ENCODE measurements at regions not wholly inside any gene's neighbourhood (a gene's known extent, or its start where the extent isn't known, plus 50 kb on each side); places are given as distances from the start of the nearest gene placed in this dataset.

- no peak for TF ChIP-seq CTCF (optimal IDR thresholded peaks at IDR 0.05 in 1 of 3, IDR thresholded peaks at IDR 0.05 in 1 of 3, conservative IDR thresholded peaks at IDR 0.05 in 1 of 3; ENCODE audit: extremely low read depth in 1 of 3, insufficient read depth in 2 of 3, low read length in 3 of 3)
- no peak for TF ChIP-seq EZH2 (IDR thresholded peaks at IDR 0.05; ENCODE audit: low read length)
- Histone ChIP-seq H3K27ac (ENCODE audit: control insufficient read depth, insufficient read depth, low read length) (no peak overlapping the region), H4K20me1 (ENCODE audit: control insufficient read depth, extremely low read depth, insufficient read depth, low read length) (no peaks in the 10 kb centered on the region), H3K27me3 (ENCODE audit: control insufficient read depth, extremely low read depth, insufficient read depth, low read length) (peaks cover 2% of the 10 kb centered on the region), H3K9ac (ENCODE audit: control insufficient read depth, extremely low read depth, insufficient read depth, low read length) (no peak overlapping the region), H2AFZ (ENCODE audit: control insufficient read depth, low read length) (no peak overlapping the region), H3K9me3 (ENCODE audit: control insufficient read depth, low read depth, low read length) (no peaks in the 10 kb centered on the region), H3K79me2 (ENCODE audit: control insufficient read depth, insufficient read depth, low read length) (no peaks in the 10 kb centered on the region), H3K4me1 (ENCODE audit: control insufficient read depth, extremely low read depth, insufficient read depth, low read length) (no peaks in the 10 kb centered on the region), H3K4me3 (ENCODE audit: control insufficient read depth in 2 of 3, extremely low read depth in 1 of 3, insufficient read depth in 2 of 3, low read depth in 1 of 3, low read length in 3 of 3) (no peak overlapping the region), H3K4me2 (ENCODE audit: control insufficient read depth, extremely low read depth, insufficient read depth, low read depth, low read length) (no peak overlapping the region), H3K36me3 (ENCODE audit: control insufficient read depth in 2 of 2, extremely low read depth in 1 of 2, insufficient read depth in 2 of 2, low read length in 2 of 2) (no peaks in the 10 kb centered on the region), H3K9me1 (ENCODE audit: control insufficient read depth, extremely low read depth, insufficient read depth, low read length) (no peaks in the 10 kb centered on the region)
- dilution Hi-C loops (cut with MboI; ENCODE audit: extremely low pct_ligation_motif_present, low sequenced_read_pairs): no loop called here
- FAIRE-seq: no peak
- no peak for DNase-seq (ENCODE audit: low read depth, low spot score)
These were observed 281.2 kb upstream of the TMTC1 start for GRCh38 chr12:30064906-30065305.

DNA sequence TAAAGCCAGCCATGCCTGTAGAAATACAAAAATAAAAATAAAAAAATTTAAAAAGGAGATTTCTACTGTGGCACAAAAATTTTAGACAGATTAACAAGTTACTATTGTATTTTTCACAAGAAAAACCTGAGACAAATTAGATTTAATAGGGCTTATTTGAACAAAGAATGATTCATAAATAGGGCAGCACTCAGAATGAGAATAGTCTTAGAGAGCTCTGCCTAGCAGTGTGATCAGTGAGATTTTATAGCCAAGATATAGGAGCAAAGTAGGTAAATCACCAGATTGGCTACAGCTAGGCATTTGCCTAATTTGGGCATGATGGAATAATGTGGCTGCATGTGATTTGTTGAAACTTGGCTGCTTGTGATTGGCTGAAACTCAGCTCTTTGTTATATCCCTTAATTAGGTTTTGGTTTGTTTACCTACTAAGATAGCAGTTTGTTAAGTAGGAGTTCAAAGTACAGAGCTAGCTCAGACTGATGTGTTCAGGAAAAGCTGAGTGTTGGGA is 279.7 kb upstream of the TMTC1 start:
- H3K79me2 ChIP-seq (ENCODE audit: control insufficient read depth, insufficient read depth, low read length): no peaks in the 10 kb centered on the region
- no peak for FAIRE-seq

More for the DNA sequence above, 279.7 kb upstream of the TMTC1 start:
- H3K27me3 ChIP-seq (ENCODE audit: control insufficient read depth, extremely low read depth, insufficient read depth, low read length): peaks cover 2% of the 10 kb centered on the region
- no peaks in the 10 kb centered on the region for H4K20me1 ChIP-seq (ENCODE audit: control insufficient read depth, extremely low read depth, insufficient read depth, low read length)
- dilution Hi-C loops (cut with MboI; ENCODE audit: extremely low pct_ligation_motif_present, low sequenced_read_pairs): no loop called here
- no peaks in the 10 kb centered on the region for H3K9me3 ChIP-seq (ENCODE audit: control insufficient read depth, low read depth, low read length)
- TF ChIP-seq CTCF (optimal IDR thresholded peaks at IDR 0.05 in 1 of 3, IDR thresholded peaks at IDR 0.05 in 1 of 3, conservative IDR thresholded peaks at IDR 0.05 in 1 of 3; ENCODE audit: extremely low read depth in 1 of 3, insufficient read depth in 2 of 3, low read length in 3 of 3) (no peak), EZH2 (IDR thresholded peaks at IDR 0.05; ENCODE audit: low read length) (no peak)
- no peak overlapping the region for H3K27ac ChIP-seq (ENCODE audit: control insufficient read depth, insufficient read depth, low read length)
- H3K36me3 ChIP-seq (ENCODE audit: control insufficient read depth in 2 of 2, extremely low read depth in 1 of 2, insufficient read depth in 2 of 2, low read length in 2 of 2): no peaks in the 10 kb centered on the region
- H3K9me1 ChIP-seq (ENCODE audit: control insufficient read depth, extremely low read depth, insufficient read depth, low read length): no peaks in the 10 kb centered on the region
- no peaks in the 10 kb centered on the region for H3K4me1 ChIP-seq (ENCODE audit: control insufficient read depth, extremely low read depth, insufficient read depth, low read length)
- H3K4me2 ChIP-seq (ENCODE audit: control insufficient read depth, extremely low read depth, insufficient read depth, low read depth, low read length): no peak overlapping the region
- H2AFZ ChIP-seq (ENCODE audit: control insufficient read depth, low read length): no peak overlapping the region
- no peak overlapping the region for H3K4me3 ChIP-seq (ENCODE audit: control insufficient read depth in 2 of 3, extremely low read depth in 1 of 3, insufficient read depth in 2 of 3, low read depth in 1 of 3, low read length in 3 of 3)
- DNase-seq (ENCODE audit: low read depth, low spot score): no peak
- no peak overlapping the region for H3K9ac ChIP-seq (ENCODE audit: control insufficient read depth, extremely low read depth, insufficient read depth, low read length)

All from keratinocyte (primary cell).